GM18870 (cell line): ENCODE measurements at regions not wholly inside any gene's neighbourhood (a gene's known extent, or its start where the extent isn't known, plus 50 kb on each side); places are given as distances from the start of the nearest gene placed in this dataset.

Source experiments
- ATAC-seq: cut with Tn5 transposase; IDR thresholded peaks from one replicate; pipeline ENCODE4 v1.9.1; 2021; ENCODE audit warnings: moderate library complexity; ENCODE audit not compliant: unreplicated experiment

DNA sequence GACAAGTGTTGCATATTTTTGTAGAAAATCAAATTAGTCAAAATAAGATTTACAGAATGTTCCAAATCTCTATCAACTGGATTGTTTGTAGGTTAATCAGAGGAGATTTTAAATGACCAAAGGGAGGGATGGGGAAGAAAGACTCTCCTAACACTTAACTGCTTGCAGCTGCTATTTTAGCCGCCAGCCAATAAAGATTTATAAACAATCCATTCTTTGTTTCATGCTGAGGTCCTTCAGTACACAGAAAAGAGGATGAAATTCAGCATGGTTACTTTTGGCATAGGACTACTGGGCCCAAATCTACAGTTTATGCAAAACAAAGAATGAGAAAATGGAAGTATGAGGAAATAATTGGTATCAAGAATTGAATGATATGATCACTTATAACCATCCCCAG is 86.4 kb upstream of the FN1 start:
- ATAC-seq: no peak

DNA sequence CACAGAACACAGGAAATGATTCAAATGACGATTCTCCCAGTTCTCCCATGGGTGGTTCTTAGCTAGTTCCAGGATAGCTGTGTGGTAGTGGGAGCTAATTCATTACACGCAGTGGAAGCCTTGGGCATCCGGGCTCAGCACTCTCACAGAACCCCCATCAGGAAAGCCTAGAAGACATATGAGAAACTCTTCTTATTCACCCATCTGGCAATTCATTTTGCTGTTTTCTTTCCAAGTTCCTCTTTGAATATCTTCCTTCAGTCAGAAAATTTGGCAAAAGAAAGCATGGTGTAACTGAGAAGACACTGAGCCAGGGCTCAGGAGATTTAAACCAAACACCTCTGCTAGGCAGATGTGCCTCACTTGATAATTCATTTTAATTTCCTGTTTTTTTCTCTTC is 85.2 kb upstream of the FN1 start:
- no peak for ATAC-seq

DNA sequence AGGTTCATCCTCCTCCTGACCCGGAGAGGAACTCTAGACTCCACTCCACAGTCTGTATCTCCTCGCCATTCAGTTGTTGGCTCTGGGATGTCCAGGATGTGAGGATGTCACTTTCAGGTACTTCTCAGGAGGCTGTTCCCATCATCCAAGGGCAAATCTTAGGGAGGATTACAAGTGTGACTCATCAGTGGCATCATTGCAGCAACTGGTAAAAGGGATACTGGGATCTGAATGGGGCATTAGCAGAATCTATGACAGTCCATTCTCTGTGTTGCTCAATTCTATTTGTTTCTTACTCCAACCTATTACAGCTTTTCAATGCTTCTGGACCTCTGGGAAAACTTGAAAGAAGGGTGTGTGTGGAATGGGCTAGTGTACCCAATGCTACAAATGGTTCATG is 81.5 kb upstream of the FN1 start:
- ATAC-seq: no peak

DNA sequence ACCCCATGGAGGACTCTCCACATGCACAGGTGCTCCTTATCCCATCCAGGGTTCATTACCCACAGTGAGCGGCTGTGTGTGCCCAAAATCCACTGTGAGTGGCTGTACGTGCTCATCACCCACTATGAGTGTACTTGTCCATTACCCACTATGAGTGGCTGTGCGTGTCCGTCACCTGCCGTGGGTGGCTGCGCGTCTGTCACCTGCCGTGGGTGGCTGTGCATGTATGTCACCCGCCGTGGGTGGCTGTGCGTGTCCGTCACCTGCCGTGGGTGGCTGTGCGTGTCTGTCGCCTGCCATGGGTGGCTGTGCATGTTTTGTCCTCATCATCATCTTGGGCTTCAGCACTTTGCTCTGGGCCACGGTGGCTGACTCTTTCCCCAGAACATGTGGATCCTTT is 78.6 kb upstream of the FN1 start:
- no peak for ATAC-seq

DNA sequence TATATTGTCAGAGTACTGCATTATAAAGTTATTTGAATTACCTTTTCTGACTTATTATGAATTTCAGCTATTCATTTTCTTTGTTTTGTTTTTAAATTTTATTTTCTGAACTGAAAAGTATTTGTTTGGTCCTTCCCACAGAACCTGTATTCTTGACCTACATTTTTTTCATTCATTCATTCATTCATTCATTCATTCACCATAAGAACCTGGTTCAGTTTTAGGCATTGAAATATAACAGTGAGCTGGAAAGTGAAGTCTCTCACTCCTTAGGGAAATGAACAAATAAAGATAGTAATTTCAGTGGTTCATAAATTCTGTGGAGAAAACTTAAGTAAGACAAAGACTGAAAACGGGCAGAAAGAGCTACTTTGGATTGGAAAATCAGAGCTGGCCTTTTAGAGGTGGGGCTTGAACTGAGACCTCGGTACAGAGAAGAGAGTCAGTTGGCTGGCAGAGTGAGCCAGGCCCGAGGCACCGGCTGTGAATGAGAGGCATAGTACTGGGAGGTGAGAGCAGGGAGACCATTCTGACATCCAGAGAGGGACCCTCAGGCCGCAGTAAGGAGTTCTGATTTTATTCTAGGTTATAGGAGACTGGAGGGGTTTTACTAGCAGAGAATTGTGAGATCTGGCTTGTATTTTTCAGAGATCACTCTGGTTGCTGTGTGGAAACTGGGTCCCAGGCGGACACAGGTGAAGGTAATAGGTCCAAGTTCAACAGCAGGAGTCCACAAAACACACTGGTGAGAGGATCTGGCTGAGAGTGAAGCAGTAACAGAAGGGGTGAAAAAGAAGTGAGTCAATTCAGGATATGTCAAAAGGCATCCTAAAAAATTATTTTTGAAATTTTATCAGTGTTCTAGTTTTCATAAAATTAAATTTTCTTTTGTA is 75.8 kb upstream of the FN1 start:
- no peak for ATAC-seq

DNA sequence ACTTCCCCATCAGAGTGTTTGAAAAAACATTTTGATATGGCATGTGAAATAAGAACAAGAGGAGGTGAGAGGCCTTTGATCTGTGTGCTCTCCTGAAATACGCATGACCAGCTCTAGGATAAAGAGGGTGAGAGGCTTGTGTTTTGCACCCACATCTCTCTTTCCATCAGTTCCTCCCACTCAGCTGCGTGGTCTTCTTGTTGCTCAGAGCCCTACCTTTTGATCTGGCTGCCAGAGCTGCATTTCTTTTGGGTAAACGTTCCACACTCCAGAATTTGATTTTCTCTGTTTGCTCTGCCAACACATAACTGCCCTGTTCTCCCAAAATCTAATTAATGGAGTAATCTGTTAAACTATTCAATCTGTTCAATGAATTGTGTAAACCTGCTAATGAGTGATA is 72.0 kb upstream of the FN1 start:
- no peak for ATAC-seq

DNA sequence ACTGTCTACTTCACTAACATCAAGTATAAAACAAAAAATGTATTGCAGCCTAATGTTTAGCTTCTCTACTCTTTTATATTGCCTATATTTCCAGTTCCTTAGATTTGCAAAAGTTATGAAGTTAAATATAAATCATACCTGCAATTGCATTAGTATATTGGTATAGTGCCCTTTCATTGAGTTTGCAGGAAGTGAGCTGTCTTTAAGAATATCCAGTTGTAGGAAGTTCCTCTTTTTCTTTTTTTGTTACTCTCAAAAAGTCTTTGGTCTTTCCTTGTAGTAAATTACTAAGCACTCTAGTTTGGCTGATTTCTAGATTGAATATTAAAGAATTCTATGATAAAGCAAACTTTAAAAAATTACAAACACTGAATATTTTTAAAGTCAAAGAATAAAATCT is 71.3 kb upstream of the FN1 start:
- ATAC-seq: no peak

DNA sequence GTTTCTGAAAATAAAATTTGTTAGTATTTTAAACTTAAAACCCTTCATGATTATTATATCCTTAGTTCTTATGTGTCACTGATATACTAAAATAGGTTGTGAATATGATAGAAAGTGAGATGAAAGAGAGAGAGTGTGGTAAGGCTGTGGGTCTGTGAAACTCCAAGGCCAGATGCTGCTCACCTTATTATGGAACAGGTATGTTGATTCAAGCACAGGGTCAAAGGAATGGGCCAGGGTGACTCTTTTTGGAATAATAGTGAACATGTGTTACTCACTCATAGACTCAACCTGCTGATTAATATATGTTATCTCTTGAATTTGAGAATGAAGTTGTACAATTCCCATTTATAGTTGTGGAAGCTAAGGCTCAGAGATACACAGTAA is 70.7 kb upstream of the FN1 start:
- ATAC-seq: no peak

DNA sequence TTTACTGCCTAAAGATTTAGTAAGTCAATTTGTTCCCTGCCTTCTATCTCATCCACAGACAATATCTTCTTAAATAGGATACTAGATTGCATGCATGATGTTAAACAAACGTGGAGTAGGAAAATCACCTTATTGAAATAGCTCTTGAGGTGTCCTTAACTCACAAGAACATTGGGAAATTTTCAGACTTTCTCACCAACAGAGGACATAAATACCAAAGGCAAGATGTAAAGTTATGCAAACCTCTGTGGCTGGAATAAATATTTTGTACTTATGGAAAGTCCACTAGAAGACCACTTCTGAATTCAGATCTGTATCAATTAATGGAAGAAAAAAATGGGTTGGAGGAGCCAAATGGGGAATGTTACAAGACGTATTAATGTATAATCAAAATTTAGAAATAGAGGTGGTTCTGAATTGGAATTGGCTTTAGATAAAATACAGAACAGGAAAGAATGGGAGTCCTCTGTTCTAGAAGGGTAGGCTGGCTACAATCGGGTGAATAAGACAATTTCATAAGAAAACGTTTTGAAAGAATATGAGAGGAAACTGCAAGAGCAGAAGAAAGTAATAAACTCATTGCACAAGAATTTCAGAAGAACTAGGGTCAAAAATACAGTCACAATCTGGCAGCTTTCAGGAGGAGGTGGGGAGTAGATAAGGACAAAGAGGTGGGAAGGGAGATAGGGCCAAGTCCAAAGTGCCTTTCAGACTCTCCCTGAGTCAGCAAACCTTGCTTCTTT is 69.3 kb upstream of the FN1 start:
- no peak for ATAC-seq

DNA sequence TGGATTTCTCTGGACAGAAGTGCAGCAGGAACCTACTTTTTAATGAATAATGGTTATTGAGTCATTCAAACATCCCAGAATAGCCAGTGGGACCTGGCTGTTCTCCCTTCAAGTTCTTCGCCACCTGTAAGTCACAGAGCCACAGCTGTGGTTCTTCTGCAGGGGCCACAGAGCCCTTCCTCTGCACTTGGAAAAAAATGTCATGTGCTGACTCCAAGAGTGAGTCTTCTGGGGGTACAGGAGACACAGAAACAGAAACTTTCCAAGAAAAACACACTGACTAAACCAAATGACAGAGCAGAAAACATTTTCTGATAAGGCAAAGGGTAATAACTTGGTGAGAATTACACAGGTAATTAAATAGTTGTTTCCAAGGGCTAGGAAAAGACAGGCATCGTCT is 68.7 kb upstream of the FN1 start:
- no peak for ATAC-seq

DNA sequence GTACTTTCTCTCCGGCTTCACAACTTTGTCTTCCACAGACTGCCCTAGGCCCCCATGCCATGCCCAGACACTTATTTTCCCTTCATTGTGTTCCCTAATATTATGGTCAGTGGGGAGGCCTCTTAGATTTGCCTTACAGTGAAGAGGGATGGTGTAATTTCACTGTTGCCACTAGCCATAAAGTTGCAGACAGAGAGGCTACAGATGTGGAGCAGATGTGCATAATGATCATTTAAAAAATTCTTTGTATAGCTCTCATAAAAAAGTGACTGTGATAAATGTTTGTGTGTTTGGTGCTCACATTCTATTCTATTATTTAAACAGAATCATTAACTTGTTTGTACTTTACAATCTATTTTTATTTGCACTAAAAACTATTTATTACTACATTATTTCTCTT is 67.5 kb upstream of the FN1 start:
- no peak for ATAC-seq

DNA sequence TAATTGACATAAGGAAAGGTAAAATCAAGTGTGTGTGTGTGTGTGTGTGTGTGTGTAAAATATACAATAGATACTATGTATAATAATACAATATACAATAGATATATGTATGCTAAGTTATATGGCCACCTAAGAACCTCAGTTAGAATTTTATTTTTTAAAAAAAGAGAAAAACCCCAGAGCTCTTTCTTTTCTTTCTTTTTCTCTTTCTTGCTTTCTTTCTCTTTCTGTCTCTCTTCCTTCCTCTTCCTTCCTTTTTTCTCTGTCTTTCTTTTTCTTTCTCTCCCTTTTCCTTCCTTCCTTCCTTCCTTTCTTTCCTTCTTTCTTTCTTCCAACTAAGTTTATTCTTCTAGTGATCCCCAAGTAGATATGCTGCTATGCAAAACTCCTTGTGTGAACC is 64.6 kb upstream of the FN1 start:
- no peak for ATAC-seq

DNA sequence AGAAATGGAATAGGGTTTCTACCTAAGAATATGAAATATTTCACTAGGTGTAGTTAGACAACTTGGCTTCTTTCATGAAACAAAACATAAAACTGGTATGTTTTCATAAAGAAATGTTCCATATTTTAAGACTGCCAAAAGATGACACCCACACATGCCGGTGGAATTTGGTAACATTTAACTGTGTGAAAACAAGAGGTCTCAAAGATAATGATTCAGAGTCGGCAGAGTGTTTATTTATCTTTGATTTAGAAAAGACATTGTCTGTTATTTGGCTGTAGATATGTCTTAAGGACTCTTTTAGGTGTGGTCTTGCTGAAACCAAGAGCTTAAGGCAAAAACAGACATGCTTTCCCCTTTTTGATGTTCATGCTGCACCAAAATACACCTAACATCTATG is 63.5 kb upstream of the FN1 start:
- no peak for ATAC-seq

DNA sequence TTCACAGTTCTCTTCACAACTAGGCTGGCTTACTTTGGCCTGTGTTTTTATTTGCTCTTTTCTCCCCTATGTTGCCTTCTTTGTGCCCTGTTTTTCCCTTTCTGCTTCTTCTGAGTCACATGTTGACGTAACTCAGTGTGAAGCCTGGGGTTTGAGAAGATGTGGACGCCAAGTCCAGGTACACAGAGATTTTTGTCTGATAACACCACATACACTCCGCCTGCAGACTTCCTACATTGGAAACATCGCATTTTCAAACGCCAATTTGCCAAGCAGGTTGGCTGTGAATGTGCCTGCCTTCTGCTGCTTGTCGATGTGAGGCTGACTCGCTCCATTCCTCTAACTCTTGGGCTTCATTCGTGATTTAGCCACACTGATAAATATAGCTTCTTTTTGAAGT is 62.6 kb upstream of the FN1 start:
- ATAC-seq: no peak

DNA sequence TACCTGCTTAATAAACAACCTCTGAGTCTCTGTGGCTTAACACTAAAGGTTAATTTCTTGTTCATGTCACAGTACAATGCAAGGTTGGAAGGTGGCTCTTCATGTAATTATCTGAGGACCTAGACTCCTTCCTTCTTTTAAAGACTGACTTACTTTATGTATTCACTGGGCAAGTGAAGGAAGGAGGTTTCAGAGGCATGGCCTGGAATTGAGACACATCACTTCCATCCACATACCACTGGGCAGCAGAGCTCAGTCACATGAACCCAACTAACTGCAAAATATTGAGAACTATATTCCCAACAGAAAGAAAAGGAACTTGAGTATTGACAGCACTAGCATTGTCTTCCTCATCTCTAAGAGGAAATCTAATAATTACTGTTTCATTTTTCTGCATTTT is 57.5 kb upstream of the FN1 start:
- ATAC-seq: no peak

DNA sequence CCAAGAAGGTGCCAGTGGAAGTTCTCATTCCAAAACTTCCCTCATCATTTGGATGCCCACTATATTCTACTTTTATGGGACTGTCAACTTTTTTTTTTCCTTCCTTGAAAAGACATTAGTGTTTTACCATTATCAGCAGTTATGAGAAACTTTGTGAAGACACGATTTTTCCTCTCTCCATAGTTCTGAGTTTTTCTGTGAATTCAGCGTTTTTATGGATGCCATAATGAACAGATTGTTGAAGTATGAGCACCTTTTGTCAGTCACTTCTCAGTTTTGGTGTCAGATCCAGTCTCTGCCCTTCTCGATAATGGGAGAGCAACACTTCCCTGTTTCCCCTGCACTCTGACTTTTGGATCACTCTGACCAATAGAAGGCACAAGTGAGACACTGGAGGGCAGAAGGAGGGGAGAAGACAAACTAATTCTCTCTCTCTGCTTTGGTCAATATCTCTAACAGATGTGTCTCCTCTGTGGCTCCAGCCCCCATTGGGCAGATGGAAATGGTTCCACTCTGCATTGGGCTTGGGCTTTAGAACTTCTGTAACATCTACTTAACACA is 53.5 kb upstream of the FN1 start:
- no peak for ATAC-seq

DNA sequence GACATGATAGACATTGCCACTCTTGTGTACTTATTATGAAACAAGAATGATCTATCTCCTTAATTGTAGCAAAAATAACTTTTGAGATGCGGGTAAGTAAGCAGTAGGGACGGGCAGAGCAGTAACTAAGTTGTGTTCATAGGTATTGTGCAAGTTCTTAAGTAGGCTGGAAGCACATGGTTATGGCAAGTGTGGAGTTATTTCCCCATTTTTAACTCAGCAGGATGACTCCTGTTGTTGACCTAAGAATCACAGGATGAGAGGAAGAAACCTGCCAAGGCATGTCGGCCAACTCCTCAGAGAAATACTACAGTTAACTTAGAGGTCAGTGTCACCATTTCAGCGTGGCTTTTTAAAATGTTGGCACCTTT is 51.1 kb upstream of the FN1 start:
- ATAC-seq: no peak

DNA sequence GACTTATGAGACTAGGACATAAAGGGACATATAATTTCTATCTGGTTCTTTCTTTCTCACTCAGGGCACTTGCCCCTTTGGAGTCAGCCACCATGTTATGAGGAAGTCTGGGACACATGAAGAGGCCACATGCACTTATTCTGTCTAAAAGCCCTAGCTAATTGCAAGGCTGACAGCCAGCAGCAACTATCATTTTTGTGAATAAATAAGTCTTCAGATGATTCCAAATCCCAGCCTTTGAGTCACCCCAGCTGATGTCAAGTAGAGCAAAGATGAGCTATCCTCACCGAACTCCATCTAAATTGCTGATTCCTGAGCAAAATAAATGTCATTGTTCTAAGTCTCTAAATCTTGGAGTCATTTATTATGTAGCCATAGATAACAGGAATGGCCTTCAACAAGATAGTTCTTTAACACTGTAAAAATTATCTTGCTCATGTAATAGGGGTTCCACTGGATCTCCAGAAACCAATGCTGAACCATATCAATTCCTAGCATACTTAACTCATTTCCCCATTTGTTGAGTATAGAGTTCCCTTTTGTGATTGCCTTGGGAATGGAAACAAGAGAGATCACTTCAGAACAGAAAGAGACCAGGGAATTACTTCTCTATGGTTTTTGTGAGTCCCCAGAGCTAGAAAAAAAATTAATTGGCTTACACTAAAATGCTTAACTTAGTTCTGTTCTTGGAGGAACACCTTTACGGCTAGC is 50.6 kb upstream of the FN1 start:
- ATAC-seq: no peak
